ENCODE measurements at regions not wholly inside any gene's neighbourhood (a gene's known extent, or its start where the extent isn't known, plus 50 kb on each side); places are given as distances from the start of the nearest gene placed in this dataset.

- no peak for DNase-seq
Measured at GRCh38 chr3:6168256-6168655, 692.7 kb upstream of the GRM7 start.

DNA sequence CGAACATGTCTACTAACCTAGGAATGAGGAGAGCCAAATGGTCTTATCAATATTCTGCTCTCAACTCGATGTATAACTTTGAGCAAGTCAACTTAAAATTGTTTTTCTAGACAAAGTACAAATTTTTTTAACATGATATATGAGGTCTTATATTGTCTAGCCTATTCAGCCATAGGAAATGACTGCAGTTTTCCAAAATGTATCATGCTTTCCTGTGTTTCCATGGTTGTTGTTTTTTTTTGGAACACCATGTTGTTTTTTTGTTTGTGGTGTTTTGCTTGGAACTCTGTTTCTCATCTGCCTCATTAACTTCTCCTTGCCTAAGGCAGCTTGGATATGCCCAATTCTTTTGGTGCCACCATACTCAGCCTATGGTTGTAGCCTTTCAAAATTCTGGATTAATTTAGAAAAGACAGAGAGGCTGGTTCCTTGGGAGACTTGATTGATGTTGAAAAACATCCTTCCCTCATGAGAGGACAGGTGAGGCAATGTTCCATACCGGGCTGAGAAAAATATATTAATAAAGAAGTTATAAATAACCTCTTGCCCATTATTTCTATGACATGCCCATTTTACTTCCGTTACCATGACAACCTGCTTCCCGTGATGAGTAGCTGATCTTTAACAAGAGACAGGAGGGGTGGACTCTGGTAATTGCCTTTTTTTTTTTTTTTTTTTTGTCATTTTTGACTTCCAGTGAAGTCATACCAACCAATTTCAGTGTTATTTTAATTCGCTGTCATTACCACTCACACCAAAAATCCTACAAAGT lies 687.9 kb upstream of the GRM7 start:
- DNase-seq = no peak

- no peak for DNase-seq
Measured at GRCh38 chr3:6177417-6177816, 683.5 kb upstream of the GRM7 start.

GRCh38 chr3:6179761-6180160 lies 681.2 kb upstream of the GRM7 start:
- no peak for DNase-seq

DNA sequence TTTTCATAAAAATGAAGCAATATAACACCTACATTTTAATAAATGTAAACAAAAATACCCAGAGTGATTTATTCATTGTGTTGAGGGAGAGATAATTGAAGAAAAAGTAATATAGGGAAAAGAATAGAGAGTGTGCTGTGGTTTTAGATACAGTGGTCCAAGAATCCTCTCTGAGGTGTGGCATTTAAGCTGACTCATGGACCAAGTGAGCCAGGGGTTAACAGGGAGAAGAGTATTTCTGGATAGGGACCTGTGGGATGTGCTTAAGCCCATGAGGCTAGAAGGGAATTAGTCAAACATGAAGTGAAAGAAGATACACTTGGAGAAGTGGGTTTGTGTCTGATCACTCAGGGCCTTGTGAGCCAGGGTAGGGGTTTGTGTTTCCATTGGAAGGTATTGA lies 680.7 kb upstream of the GRM7 start:
- DNase-seq = no peak

- no peak for DNase-seq
Measured at GRCh38 chr3:6182476-6182875, 678.4 kb upstream of the GRM7 start.

DNA sequence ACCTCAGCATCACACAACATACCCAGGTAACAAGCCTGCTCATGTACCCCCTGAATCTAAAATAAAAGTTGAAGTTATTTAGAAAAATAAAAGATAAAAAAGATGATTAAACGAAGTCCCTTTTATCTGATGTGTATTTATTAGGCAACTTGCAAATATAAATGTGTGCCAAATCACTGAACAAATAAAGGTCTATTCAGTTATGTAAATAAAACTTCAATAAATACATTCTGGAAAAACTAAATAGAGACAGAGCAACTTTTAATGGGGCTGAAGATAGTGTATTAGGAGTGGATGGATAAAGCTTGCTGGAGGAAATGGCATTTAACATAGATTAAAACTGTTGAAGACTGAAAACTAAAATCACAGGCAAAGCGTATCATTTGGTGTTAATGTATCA lies 678.0 kb upstream of the GRM7 start:
- no peak for DNase-seq

DNA sequence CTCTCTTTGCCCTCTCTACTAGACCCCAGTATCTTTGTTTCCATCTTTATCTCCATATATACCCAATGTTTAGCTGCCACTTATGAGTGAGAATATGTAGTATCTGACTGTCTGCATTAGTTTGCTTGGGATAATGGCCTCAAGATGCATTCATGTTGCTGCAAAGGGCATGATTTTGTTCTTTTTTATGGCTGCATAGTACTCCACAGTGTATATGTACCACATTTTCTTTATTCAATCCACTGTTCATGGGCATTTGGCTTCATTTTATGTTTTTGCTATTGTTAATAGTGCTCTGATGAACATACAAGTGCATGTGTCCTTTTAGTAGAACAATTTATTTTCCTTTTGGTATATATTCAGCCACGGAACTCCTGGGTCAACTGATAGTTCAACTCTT lies 671.5 kb upstream of the GRM7 start:
- no peak for DNase-seq

DNA sequence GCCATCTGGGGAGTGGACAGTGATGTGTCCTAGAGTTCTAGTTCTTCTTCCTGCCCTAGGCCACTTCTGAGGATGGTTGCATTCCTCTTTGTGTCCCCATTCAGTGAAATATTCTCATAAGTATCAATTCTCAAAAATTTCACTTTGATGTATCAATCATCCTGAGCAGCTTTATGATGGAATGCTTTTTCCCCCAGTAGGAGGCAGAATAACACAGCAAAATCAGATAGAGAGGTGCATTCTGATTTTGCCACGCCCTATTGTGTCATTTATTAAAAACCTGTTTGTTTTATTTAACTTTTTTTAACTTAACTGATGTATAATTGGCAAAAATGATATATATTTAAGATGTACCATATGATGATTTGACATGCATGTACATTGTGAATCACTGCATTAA lies 656.0 kb upstream of the GRM7 start:
- no peak for DNase-seq

DNA sequence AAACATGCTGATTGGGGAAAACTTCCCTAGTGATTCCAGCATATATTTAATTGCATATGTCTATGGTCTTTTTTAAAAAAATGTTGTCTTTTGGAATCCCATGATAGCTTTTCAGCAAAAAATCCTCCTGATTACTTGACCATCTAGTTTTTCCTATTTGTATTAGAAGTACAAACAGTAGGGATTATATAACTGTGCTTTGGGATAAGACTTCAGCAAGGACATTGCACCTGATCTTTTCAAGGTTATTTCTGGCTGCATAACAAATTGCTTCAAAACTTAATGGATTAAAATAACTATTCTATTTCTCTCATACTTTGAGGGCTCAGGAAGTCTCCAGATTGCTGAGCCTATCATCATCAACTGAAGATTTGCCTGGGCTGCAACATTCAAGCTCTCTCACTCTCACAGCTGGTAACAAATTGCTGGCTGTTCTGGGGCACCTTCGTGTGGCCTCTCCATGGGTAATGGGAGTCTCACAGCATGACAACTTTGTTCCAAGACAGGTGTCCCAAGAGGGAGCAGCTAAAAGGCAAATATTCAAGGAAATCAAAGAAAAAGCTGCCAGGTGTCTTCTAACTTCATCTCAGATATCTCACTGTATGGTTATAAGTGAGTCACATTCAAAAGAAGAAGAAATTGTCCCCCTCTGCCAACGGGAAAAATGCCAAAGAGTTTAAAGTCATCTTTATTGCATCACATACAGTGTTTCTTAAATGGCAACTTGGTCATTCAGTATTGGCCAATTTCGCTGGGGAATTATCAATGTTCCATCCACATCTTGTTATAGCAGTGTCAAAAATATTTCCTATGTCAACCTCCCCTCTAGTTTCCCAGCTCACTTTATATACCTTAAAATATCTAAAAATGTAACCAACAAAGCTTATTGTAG lies 644.5 kb upstream of the GRM7 start:
- no peak for DNase-seq

DNA sequence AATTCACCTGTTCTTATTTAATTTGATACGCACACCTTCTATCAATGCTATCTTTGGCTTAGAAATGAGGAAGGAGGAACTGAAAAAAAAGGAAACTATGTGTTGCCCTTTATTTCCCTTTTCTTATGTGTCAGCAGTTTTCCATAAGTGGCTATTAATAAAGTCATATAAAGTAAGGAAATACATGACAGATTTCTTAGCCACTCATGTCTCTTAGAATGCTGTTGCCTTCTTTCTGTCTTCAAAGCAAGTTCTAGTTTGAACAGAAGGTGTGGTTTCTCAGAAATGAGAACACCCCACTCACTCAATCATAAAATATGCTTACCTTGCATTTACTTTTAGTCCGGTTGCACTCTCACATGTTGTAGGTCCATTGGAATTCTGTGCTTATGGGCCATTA lies 640.5 kb upstream of the GRM7 start:
- DNase-seq = no peak

- no peak for DNase-seq
Measured at GRCh38 chr3:6222069-6222468, 638.8 kb upstream of the GRM7 start.

DNA sequence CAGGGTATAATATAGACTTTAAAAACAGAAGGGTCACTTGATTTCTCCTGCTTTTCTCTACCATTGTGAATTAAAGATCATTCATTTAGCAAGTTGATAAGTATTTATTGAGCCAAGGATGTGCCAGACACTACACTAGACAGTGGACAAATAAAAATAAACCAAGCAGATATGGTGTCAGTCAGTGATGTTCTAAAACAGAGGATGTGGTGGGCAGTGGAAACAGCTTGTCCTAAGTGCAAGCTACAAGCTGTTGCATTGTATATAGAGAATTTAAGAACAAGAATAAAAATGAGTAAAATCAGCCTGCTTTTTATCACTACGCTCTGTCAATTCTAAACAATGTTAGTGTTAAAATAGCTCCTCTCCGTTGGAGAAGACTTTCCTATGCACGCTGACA lies 637.3 kb upstream of the GRM7 start:
- DNase-seq = no peak

DNA sequence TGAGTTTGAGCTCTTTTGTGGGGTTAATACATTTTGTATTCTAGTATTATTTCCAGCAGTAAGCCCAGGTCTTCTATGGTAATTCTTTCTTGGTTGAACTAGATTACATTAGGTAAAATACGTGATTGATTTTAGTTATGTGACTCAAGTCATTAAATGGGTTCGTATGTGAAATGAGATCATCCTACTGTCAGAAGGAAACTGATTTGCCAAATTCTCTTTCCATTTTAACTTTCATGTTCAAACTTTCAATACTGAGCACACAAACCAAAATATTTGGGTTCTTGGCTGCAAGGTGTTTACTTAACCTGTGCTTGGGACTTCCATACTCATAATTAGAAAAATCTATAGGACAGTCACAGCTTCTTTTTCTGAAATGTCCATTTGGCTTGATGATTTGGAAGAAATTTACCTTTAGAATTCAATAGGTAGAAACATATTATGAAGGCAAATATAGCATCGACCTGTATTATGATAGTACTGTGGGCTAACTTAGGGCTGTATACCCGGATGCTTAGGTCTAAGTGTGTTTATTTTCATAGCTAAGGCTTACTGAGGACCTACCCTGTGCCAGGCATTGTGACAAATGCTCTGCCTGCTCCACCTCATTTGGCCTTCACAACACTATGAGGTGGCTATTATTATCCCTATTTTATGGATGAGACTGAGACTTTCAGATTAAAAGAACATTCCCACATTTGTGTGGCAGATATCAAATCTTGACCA lies 631.8 kb upstream of the GRM7 start:
- no peak for DNase-seq

DNA sequence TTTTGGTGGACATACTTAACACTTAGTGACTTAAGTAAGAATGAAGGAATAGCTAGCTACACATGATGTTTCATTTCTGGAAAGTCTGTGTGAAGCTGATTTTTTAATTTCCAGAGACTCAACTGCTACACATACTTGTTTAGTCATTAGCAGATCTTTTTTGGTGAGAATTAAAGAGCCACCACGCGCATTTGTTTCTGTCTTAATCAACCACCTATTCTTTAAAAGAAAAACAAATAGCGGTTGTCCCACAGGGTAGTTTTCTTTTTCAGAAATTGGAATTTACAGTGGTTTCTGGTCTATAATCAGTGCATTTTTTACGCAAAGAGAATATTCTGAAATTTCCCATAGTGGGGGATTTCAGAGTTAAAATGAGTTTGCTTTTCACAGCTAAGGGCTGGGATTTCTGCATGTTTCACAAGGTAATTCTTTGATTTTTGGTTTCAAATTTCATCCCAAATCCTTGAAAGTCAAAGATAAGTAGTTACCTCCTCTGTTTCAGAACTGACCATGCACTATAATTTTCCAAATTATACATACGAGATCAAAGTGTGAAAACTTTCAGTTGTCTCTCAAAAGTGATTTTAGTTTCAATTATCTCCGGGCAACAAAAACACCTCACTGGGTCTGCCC lies 631.0 kb upstream of the GRM7 start:
- DNase-seq = no peak

- no peak for DNase-seq
Measured at GRCh38 chr3:6242104-6242503, 618.8 kb upstream of the GRM7 start.

- no peak for DNase-seq
Measured at GRCh38 chr3:6248528-6248927, 612.4 kb upstream of the GRM7 start.

- DNase-seq = no peak
Measured at GRCh38 chr3:6249679-6250078, 611.2 kb upstream of the GRM7 start.

DNA sequence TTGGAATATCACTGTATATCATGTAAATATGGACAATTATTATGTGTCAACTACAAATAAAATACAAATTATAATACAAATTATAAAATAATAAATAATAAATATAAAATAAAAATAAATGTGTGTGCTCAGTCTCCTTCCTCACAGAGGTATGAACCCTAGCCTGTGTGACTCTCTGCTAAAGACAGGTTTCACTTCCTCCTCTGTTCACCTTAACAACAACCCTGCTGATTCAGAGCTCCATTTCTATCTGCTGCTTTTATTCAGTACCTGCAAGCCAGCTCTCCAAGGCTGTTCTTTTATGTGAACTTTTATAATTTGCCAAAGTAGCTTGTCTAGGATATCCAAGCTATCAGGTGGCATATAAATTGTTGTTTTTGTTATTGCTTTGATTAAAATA lies 610.7 kb upstream of the GRM7 start:
- DNase-seq = no peak

GRCh38 chr3:6251612-6252400 lies 609.1 kb upstream of the GRM7 start:
- no peak for DNase-seq

- DNase-seq = no peak
Measured at GRCh38 chr3:6254490-6254889, 606.4 kb upstream of the GRM7 start.
